ENCODE measurements at regions not wholly inside any gene's neighbourhood (a gene's known extent, or its start where the extent isn't known, plus 50 kb on each side); places are given as distances from the start of the nearest gene placed in this dataset.
"Not testable (repeated sequence)": the region's sequence is repeated elsewhere in the genome, so short reads cannot be mapped to it uniquely, and the experiment has no call there.

- Histone ChIP-seq H3K4me1 (no peaks in the 10 kb centered on the region), H3K9me3 (no peaks in the 10 kb centered on the region), H3K36me3 (replicated peaks in 1 of 2; ENCODE audit: insufficient read depth in 1 of 2, low read depth in 2 of 2) (no peaks in the 10 kb centered on the region), H3K4me3 (no peak overlapping the region), H3K27ac (no peak overlapping the region), H3K27me3 (no peaks in the 10 kb centered on the region)
- intact Hi-C loops (cut with DNase I), result no loop called here
- no peak for ATAC-seq
- 78 to 81% methylated on average over 5 of the region's 5 CpGs for WGBS, 2 donors
- DNase-seq, result no peak
- TF ChIP-seq CTCF (IDR thresholded peaks at IDR 0.05) (no peak), POLR2A (IDR thresholded peaks at IDR 0.05) (no peak)
These were observed 74.8 kb upstream of the JARID2 start for GRCh38 chr6:15171026-15171425.

DNA sequence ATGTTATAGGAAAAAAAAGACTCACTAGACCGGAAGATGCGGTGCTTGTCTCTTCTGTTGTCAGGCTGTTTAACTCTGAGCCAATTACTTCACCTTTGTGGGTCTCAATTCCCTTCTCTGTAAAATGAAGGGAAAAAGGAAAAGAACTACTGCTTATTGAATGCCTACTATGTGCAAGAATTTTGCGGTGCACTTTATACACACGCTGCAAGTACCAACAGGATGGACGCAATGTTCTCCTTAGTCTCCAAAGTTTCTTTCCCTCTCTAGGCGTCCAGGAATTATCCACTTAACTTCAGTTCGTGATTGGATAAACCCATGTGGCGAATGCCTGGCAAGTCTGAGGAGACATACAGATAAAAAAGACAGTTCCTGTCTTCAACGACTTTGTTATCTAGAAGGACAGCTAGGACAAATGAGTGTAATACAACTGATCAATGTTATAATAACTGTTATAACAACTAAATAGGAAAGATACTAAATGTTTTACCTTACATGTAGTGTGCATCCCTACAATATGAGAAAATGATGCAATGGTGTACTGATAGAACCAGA, 69.0 kb upstream of the JARID2 start:
- Histone ChIP-seq H3K36me3 (replicated peaks in 1 of 2; ENCODE audit: insufficient read depth in 1 of 2, low read depth in 2 of 2) (no peaks in the 10 kb centered on the region), H3K27ac (no peak overlapping the region), H3K4me3 (no peak overlapping the region), H3K4me1 (no peaks in the 10 kb centered on the region), H3K27me3 (no peaks in the 10 kb centered on the region), H3K9me3 (no peaks in the 10 kb centered on the region)
- ATAC-seq (no peak), DNase-seq (no peak)
- TF ChIP-seq CTCF (IDR thresholded peaks at IDR 0.05), result no peak
- no peak for TF ChIP-seq POLR2A (IDR thresholded peaks at IDR 0.05)
- WGBS, 2 donors, result 75 to 77% methylated on average over 9 of the region's 9 CpGs
- intact Hi-C loops (cut with DNase I), result no loop called here

DNA sequence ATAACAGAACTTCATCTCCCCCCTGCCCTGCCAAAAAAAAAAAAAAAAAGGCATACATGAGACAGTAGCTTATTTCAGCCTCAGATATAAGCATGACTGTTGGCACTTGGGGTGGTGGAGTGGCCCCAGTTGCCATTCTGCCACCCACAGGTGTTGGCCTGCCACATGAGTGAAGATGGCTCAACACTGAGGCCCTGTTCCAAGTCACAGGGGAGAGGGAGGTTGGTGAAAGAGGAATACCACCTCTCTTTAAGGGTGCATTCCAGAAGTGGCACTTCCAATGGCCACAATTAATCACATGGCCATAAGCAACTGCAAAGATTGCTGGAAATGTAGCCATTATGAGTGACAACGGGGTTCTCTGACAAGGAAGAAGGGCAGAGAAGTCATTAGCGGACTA, 61.9 kb upstream of the JARID2 start:
- Histone ChIP-seq H3K27me3 (no peaks in the 10 kb centered on the region), H3K27ac (no peak overlapping the region), H3K4me3 (no peak overlapping the region), H3K4me1 (no peaks in the 10 kb centered on the region), H3K9me3 (no peaks in the 10 kb centered on the region), H3K36me3 (replicated peaks in 1 of 2; ENCODE audit: insufficient read depth in 1 of 2, low read depth in 2 of 2) (no peaks in the 10 kb centered on the region)
- whole genome bisulfite sequencing, 2 donors, result 82 to 88% methylated on average over 2 of the region's 2 CpGs
- TF ChIP-seq POLR2A (IDR thresholded peaks at IDR 0.05) (no peak), CTCF (IDR thresholded peaks at IDR 0.05) (no peak)
- no peak for DNase-seq
- ATAC-seq, result no peak
- intact Hi-C loops (cut with DNase I), result no loop called here

- Histone ChIP-seq H3K4me1 (no peaks in the 10 kb centered on the region), H3K27ac (no peak overlapping the region), H3K36me3 (replicated peaks in 1 of 2; ENCODE audit: insufficient read depth in 1 of 2, low read depth in 2 of 2) (no peaks in the 10 kb centered on the region), H3K27me3 (no peaks in the 10 kb centered on the region), H3K4me3 (no peak overlapping the region), H3K9me3 (no peaks in the 10 kb centered on the region)
- ATAC-seq (no peak), DNase-seq (no peak)
- intact Hi-C loops (cut with DNase I), result no loop called here
- TF ChIP-seq POLR2A (IDR thresholded peaks at IDR 0.05) (no peak), CTCF (IDR thresholded peaks at IDR 0.05) (no peak)
- 64 to 81% methylated on average over 2 of the region's 2 CpGs for WGBS, 2 donors
These were observed 61.4 kb upstream of the JARID2 start for GRCh38 chr6:15184441-15184861.

DNA sequence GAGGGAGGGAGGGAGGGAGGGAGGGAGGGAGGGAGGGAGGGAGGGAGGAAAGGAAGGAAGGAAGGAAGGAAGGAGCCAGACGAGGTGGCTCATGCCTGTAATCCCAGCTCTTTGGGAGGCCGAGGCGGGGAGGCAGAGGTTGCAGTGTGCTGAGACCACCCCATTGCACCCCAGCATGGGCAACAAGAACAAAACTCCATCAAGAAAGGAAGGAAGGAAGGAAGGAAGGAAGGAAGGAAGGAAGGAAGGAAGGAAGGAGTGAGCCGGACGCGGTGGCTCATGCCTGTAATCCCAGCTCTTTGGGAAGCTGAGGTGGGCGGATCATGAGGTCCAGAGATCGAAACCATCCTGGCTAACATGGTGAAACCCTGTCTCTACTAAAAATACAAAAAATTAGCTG, 60.8 kb upstream of the JARID2 start:
- H3K9me3 ChIP-seq; H3K4me1 ChIP-seq; H3K27me3 ChIP-seq; intact Hi-C loops (cut with DNase I); H3K36me3 ChIP-seq (replicated peaks in 1 of 2; ENCODE audit: insufficient read depth in 1 of 2, low read depth in 2 of 2); H3K4me3 ChIP-seq; DNase-seq; H3K27ac ChIP-seq; ATAC-seq: not testable (repeated sequence)
- 84 to 91% methylated on average over 8 of the region's 8 CpGs for WGBS, 2 donors

GRCh38 chr6:15193451-15193850, 52.4 kb upstream of the JARID2 start:
- H3K27me3 ChIP-seq; H3K4me1 ChIP-seq; ATAC-seq; H3K9me3 ChIP-seq; H3K27ac ChIP-seq; H3K4me3 ChIP-seq; intact Hi-C loops (cut with DNase I); H3K36me3 ChIP-seq (replicated peaks in 1 of 2; ENCODE audit: insufficient read depth in 1 of 2, low read depth in 2 of 2): not testable (repeated sequence)
- peak in 1 of 4 donors; percentile 32 for DNase-seq
- 79 to 84% methylated on average over 10 of the region's 10 CpGs for WGBS, 2 donors

Measured in body of pancreas (tissue), 4 donors.